H9 (cell line): ENCODE measurements at regions not wholly inside any gene's neighbourhood (a gene's known extent, or its start where the extent isn't known, plus 50 kb on each side); places are given as distances from the start of the nearest gene placed in this dataset.

Experiments used
- DNase-seq: peaks from one replicate; pipeline ENCODE4 v3.0.0-alpha.2; 2017
- H2AFZ ChIP-seq: one replicate; pipeline ENCODE4 v1.6.1; 2013; ENCODE audit warnings: mild to moderate bottlenecking, low read length, control low read depth, moderate library complexity
- H2AK5ac ChIP-seq: 2 replicates; pipeline ENCODE4 v1.6.1; 2013; ENCODE audit warnings: low read length, control low read depth, mixed read lengths; ENCODE audit not compliant: insufficient read length
- H2BK120ac ChIP-seq: one replicate; pipeline ENCODE4 v1.6.1; 2013; ENCODE audit warnings: low read depth, mild to moderate bottlenecking, low read length, control low read depth, inconsistent platforms; ENCODE audit not compliant: poor library complexity, severe bottlenecking
- H2BK12ac ChIP-seq: 2 replicates; pipeline ENCODE4 v1.6.1; 2013; ENCODE audit warnings: low read length, control low read depth, mixed read lengths, low read depth; ENCODE audit not compliant: insufficient read length
- H2BK15ac ChIP-seq: 2 replicates; pipeline ENCODE4 v1.6.1; 2013; ENCODE audit warnings: low read depth, low read length, control low read depth
- H2BK20ac ChIP-seq: one replicate; pipeline ENCODE4 v1.6.1; 2013; ENCODE audit warnings: low read depth, mild to moderate bottlenecking, low read length, control low read depth, inconsistent platforms; ENCODE audit not compliant: poor library complexity, severe bottlenecking
- H2BK5ac ChIP-seq: 2 replicates; pipeline ENCODE4 v1.6.1; 2013; ENCODE audit warnings: low read length, control low read depth, mixed read lengths; ENCODE audit not compliant: insufficient read length
- H3K14ac ChIP-seq: 2 replicates; pipeline ENCODE4 v1.6.1; 2013; ENCODE audit warnings: low read length, control low read depth; ENCODE audit not compliant: insufficient read depth
- H3K18ac ChIP-seq: 2 replicates; pipeline ENCODE4 v1.6.1; 2013; ENCODE audit warnings: low read depth, mild to moderate bottlenecking, mixed read lengths, low read length, control low read depth; ENCODE audit not compliant: insufficient read length
- H3K23ac ChIP-seq: 2 replicates; pipeline ENCODE4 v1.6.1; 2013; ENCODE audit warnings: low read length, control low read depth, mixed read lengths, low read depth; ENCODE audit not compliant: insufficient read length
- H3K23me2 ChIP-seq: 2 replicates; pipeline ENCODE4 v1.6.1; 2013; ENCODE audit warnings: low read depth, mild to moderate bottlenecking, mixed read lengths, low read length, control low read depth; ENCODE audit not compliant: insufficient read length, poor library complexity, severe bottlenecking
- H3K27ac ChIP-seq: 2 replicates; pipeline ENCODE4 v1.5.1; 2013; ENCODE audit warnings: low read length, control low read depth, mixed read lengths, low read depth; ENCODE audit not compliant: insufficient read length
- H3K27me3 ChIP-seq: 2 replicates; pipeline ENCODE4 v1.6.1; 2013; ENCODE audit warnings: low read length, control low read depth, inconsistent platforms; ENCODE audit not compliant: insufficient read depth
- H3K4ac ChIP-seq: 2 replicates; pipeline ENCODE4 v1.6.1; 2013; ENCODE audit warnings: low read depth, mild to moderate bottlenecking, control low read depth, inconsistent platforms, low read length, moderate library complexity
- H3K4me1 ChIP-seq: 2 replicates; pipeline ENCODE4 v1.6.1; 2013; ENCODE audit warnings: low read length, control low read depth, inconsistent platforms; ENCODE audit not compliant: insufficient read depth
- H3K4me2 ChIP-seq: 2 replicates; pipeline ENCODE4 v1.6.1; 2013; ENCODE audit warnings: low read length, control low read depth, mixed read lengths; ENCODE audit not compliant: insufficient read length, insufficient read depth
- H3K56ac ChIP-seq: 2 replicates; pipeline ENCODE4 v1.6.1; 2013; ENCODE audit warnings: low read depth, mild to moderate bottlenecking, mixed read lengths, low read length, control low read depth; ENCODE audit not compliant: insufficient read length
- H3K79me1 ChIP-seq: 2 replicates; pipeline ENCODE4 v1.6.1; 2013; ENCODE audit warnings: low read depth, mild to moderate bottlenecking, moderate library complexity, low read length, control low read depth, inconsistent platforms; ENCODE audit not compliant: insufficient read depth, poor library complexity, severe bottlenecking
- H3K79me2 ChIP-seq: 2 replicates; pipeline ENCODE4 v1.6.1; 2013; ENCODE audit warnings: low read length, control low read depth, inconsistent platforms; ENCODE audit not compliant: insufficient read depth
- H3K9ac ChIP-seq: 2 replicates; pipeline ENCODE4 v1.6.1; 2013; ENCODE audit warnings: low read length, control low read depth, mixed read lengths; ENCODE audit not compliant: insufficient read length; ENCODE audit errors: extremely low read depth
- H3K9me3 ChIP-seq: one replicate; pipeline ENCODE4 v1.6.1; 2013; ENCODE audit warnings: low read depth, low read length, inconsistent platforms; ENCODE audit not compliant: control insufficient read depth
- H3T11ph ChIP-seq: one replicate; pipeline ENCODE4 v1.6.1; 2013; ENCODE audit warnings: mild to moderate bottlenecking, low read length, control low read depth, inconsistent platforms
- H4K20me1 ChIP-seq: one replicate; pipeline ENCODE4 v1.6.1; 2013; ENCODE audit not compliant: control insufficient read depth, insufficient read length, insufficient read depth
- H4K5ac ChIP-seq: 2 replicates; pipeline ENCODE4 v1.6.1; 2013; ENCODE audit warnings: low read depth, mild to moderate bottlenecking, mixed read lengths, low read length, control low read depth; ENCODE audit not compliant: insufficient read length
- H4K8ac ChIP-seq: replicated peaks from 2 replicates; pipeline ENCODE4 v1.6.1; 2013; ENCODE audit warnings: low read length, control low read depth, mixed read lengths, low read depth; ENCODE audit not compliant: insufficient read length
- H4K91ac ChIP-seq: 2 replicates; pipeline ENCODE4 v1.6.1; 2013; ENCODE audit warnings: low read depth, mild to moderate bottlenecking, moderate library complexity, mixed read lengths, low read length, control low read depth; ENCODE audit not compliant: insufficient read length
- H3K27ac Mint-ChIP-seq, 3 experiments: 2 replicates in 2 of 3; 3 replicates in 1 of 3; pipeline ENCODE4 v1.8.0; 2020 to 2021; ENCODE audit warnings: mixed read lengths in 3 of 3, mild to moderate bottlenecking in 1 of 3, moderate library complexity in 1 of 3
- H3K27me3 Mint-ChIP-seq: 2 replicates; pipeline ENCODE4 v1.8.0; 2021; ENCODE audit warnings: low read depth, mild to moderate bottlenecking, moderate library complexity, mixed read lengths
- H3K36me3 Mint-ChIP-seq, 3 experiments: 2 replicates in 2 of 3; 3 replicates in 1 of 3; pipeline ENCODE4 v1.8.0; 2020 to 2021; ENCODE audit warnings: low read depth in 3 of 3, mixed read lengths in 3 of 3; ENCODE audit not compliant: insufficient read depth in 1 of 3
- H3K4me1 Mint-ChIP-seq, 2 experiments: 2 replicates each; pipeline ENCODE4 v1.8.0; 2020; ENCODE audit warnings: mixed read lengths in 2 of 2
- H3K4me3 Mint-ChIP-seq, 2 experiments: 2 replicates in 1 of 2; 3 replicates in 1 of 2; pipeline ENCODE4 v1.8.0; 2020 to 2021; ENCODE audit warnings: mild to moderate bottlenecking in 2 of 2, mixed read lengths in 2 of 2, moderate library complexity in 1 of 2
- H3K9me3 Mint-ChIP-seq, 2 experiments: 2 replicates in 1 of 2; 3 replicates in 1 of 2; pipeline ENCODE4 v1.8.0; 2020; ENCODE audit warnings: mild to moderate bottlenecking in 2 of 2, mixed read lengths in 2 of 2, moderate library complexity in 1 of 2
- WGBS: extraction: QIAGEN DNeasy Blood & Tissue Kit; methylation state at CpG from one replicate; pipeline ENCODE4 v1.1.7; 2013; ENCODE audit warnings: missing lambda C conversion rate, low lambda C conversion rate, mixed read lengths; ENCODE audit not compliant: insufficient read length; ENCODE audit errors: extremely low coverage; 5-methylcytosine and 5-hydroxymethylcytosine counted together
- TF ChIP-seq, protein P1 (sequence below): fragments of 200-600 bp; sonication (generic); conservative IDR thresholded peaks from 3 replicates; pipeline ENCODE4 v1.8.0; 2021; ENCODE audit warnings: antibody characterized with exemption, mild to moderate bottlenecking

DNA sequence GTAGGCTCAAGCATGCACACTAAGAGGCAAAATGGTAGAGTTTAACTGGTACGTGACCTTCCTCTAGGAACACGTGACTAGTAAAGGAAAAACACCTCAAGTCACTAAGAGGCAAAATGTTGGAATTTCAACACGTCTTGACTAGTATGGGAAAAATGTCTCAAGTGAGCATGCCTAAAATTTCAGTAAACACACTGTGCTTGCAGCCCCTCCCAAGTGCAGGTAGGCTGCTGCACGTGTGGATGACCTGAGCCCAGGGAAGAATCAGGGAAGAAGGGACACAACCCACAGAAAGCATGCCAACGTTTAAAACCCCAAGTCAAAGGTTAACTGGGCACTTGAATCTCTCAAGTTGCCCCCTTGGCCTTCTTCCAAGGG is 162.2 kb downstream of the TENT5A start:
- Histone ChIP-seq H2BK12ac (no peak overlapping the region), H3K4me1 (no peaks in the 10 kb centered on the region), H3K23me2 (no peaks in the 10 kb centered on the region), H4K5ac (no peak overlapping the region), H3K18ac (no peak overlapping the region), H4K20me1 (no peaks in the 10 kb centered on the region), H3K23ac (no peak overlapping the region), H3K4me2 (no peak overlapping the region), H2BK5ac (no peak overlapping the region), H3K9me3 (no peaks in the 10 kb centered on the region), H2BK20ac (no peak overlapping the region), H3K27me3 (no peaks in the 10 kb centered on the region), H2AK5ac (no peak overlapping the region), H2BK120ac (no peak overlapping the region), H2BK15ac (no peak overlapping the region), H4K8ac (no peak overlapping the region), H4K91ac (no peak overlapping the region), H3K9ac (no peak overlapping the region), H3K14ac (no peak overlapping the region), H3K79me2 (no peaks in the 10 kb centered on the region), H3K56ac (no peak overlapping the region), H3K79me1 (no peaks in the 10 kb centered on the region), H3T11ph (no peak overlapping the region), H2AFZ (no peak overlapping the region), H3K4ac (no peak overlapping the region), H3K27ac (no peak overlapping the region)
- H3K27ac Mint-ChIP-seq = no peak overlapping the region; a peak in 1 of 7 replicates
- DNase-seq = no peak
- TF ChIP-seq, protein P1, sequence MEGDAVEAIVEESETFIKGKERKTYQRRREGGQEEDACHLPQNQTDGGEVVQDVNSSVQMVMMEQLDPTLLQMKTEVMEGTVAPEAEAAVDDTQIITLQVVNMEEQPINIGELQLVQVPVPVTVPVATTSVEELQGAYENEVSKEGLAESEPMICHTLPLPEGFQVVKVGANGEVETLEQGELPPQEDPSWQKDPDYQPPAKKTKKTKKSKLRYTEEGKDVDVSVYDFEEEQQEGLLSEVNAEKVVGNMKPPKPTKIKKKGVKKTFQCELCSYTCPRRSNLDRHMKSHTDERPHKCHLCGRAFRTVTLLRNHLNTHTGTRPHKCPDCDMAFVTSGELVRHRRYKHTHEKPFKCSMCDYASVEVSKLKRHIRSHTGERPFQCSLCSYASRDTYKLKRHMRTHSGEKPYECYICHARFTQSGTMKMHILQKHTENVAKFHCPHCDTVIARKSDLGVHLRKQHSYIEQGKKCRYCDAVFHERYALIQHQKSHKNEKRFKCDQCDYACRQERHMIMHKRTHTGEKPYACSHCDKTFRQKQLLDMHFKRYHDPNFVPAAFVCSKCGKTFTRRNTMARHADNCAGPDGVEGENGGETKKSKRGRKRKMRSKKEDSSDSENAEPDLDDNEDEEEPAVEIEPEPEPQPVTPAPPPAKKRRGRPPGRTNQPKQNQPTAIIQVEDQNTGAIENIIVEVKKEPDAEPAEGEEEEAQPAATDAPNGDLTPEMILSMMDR = no peak
- H3K36me3 Mint-ChIP-seq = no peaks in the 10 kb centered on the region
- H3K9me3 Mint-ChIP-seq = no peaks in the 10 kb centered on the region; a peak in 1 of 5 replicates
- H3K27me3 Mint-ChIP-seq = no peaks in the 10 kb centered on the region; the same call in 1 of the 2 replicates
- WGBS = no CpG with 5 or more reads among the region's 5 CpGs
- no peak overlapping the region for H3K4me3 Mint-ChIP-seq
- H3K4me1 Mint-ChIP-seq = no peaks in the 10 kb centered on the region
